Neuronal stem cell (in vitro differentiated cells): ENCODE measurements at regions not wholly inside any gene's neighbourhood (a gene's known extent, or its start where the extent isn't known, plus 50 kb on each side); places are given as distances from the start of the nearest gene placed in this dataset.

Source experiments
- DNase-seq: peaks from one replicate; pipeline ENCODE4 v3.0.0-alpha.2; 2013; ENCODE audit warnings: low spot score
- H2AFZ ChIP-seq: one replicate; pipeline ENCODE4 v1.6.1; 2013; ENCODE audit warnings: mild to moderate bottlenecking, low read length, inconsistent platforms
- H2AK5ac ChIP-seq: 2 replicates; pipeline ENCODE4 v1.6.1; 2013; ENCODE audit warnings: low read depth, mild to moderate bottlenecking, inconsistent platforms, low read length, moderate library complexity, mixed read lengths
- H2BK120ac ChIP-seq: 2 replicates; pipeline ENCODE4 v1.6.1; 2013; ENCODE audit warnings: low read depth, mild to moderate bottlenecking, inconsistent platforms, low read length, moderate library complexity, mixed read lengths
- H2BK12ac ChIP-seq: one replicate; pipeline ENCODE4 v1.6.1; 2013; ENCODE audit warnings: low read length, inconsistent platforms
- H2BK15ac ChIP-seq: 2 replicates; pipeline ENCODE4 v1.6.1; 2013; ENCODE audit warnings: mild to moderate bottlenecking, low read length, inconsistent platforms, mixed read lengths
- H2BK5ac ChIP-seq: one replicate; pipeline ENCODE4 v1.6.1; 2013; ENCODE audit warnings: inconsistent platforms, mild to moderate bottlenecking, low read length, moderate library complexity
- H3K14ac ChIP-seq: one replicate; pipeline ENCODE4 v1.6.1; 2013; ENCODE audit warnings: low read length, inconsistent platforms
- H3K18ac ChIP-seq: 2 replicates; pipeline ENCODE4 v1.6.1; 2013; ENCODE audit warnings: low read length, inconsistent platforms
- H3K23ac ChIP-seq: 2 replicates; pipeline ENCODE4 v1.6.1; 2013; ENCODE audit warnings: low read depth, mild to moderate bottlenecking, mixed read lengths, low read length, inconsistent platforms; ENCODE audit not compliant: poor library complexity
- H3K27ac ChIP-seq: replicated peaks from 3 replicates; pipeline ENCODE4 v1.5.1; 2013; ENCODE audit warnings: low read length, inconsistent platforms
- H3K27me3 ChIP-seq, 3 experiments: 2 replicates each; pipeline ENCODE4 v1.6.1; 2013; ENCODE audit warnings: low read length in 3 of 3, mild to moderate bottlenecking in 2 of 3, inconsistent platforms in 1 of 3, low read depth in 1 of 3, mixed read lengths in 1 of 3, moderate library complexity in 1 of 3; ENCODE audit not compliant: control insufficient read depth in 3 of 3, insufficient read depth in 3 of 3
- H3K36me3 ChIP-seq, 2 donors: replicated peaks in 1 of 2; 2 replicates each; pipeline ENCODE4 v1.6.1; 2013; ENCODE audit warnings: low read length in 2 of 2; ENCODE audit not compliant: control insufficient read depth in 2 of 2, insufficient read depth in 2 of 2
- H3K4ac ChIP-seq: 2 replicates; pipeline ENCODE4 v1.6.1; 2013; ENCODE audit warnings: inconsistent platforms, mild to moderate bottlenecking, low read length, moderate library complexity
- H3K4me1 ChIP-seq, 2 donors: 1 replicate in 1 of 2; 2 replicates in 1 of 2; pipeline ENCODE4 v1.6.1; 2013; ENCODE audit warnings: low read length in 2 of 2, low read depth in 1 of 2; ENCODE audit not compliant: control insufficient read depth in 2 of 2, insufficient read depth in 1 of 2
- H3K4me2 ChIP-seq: one replicate; pipeline ENCODE4 v1.6.1; 2013; ENCODE audit warnings: mild to moderate bottlenecking, low read length, inconsistent platforms; ENCODE audit not compliant: insufficient read depth, poor library complexity, severe bottlenecking
- H3K4me3 ChIP-seq, 2 donors: 2 replicates each; pipeline ENCODE4 v1.5.1; 2013; ENCODE audit warnings: low read length in 2 of 2, mild to moderate bottlenecking in 2 of 2, inconsistent platforms in 1 of 2, moderate library complexity in 1 of 2
- H3K79me1 ChIP-seq: one replicate; pipeline ENCODE4 v1.6.1; 2013; ENCODE audit warnings: low read depth, mild to moderate bottlenecking, inconsistent platforms, low read length, moderate library complexity
- H3K9ac ChIP-seq: one replicate; pipeline ENCODE4 v1.6.1; 2013; ENCODE audit warnings: mild to moderate bottlenecking, low read depth, low read length, inconsistent platforms; ENCODE audit not compliant: poor library complexity
- H3K9me3 ChIP-seq, 2 donors: replicated peaks in 1 of 2; 2 replicates each; pipeline versions ENCODE3 to v1.6.1; 2013; ENCODE audit warnings: low read length in 2 of 2, mild to moderate bottlenecking in 2 of 2, inconsistent platforms in 1 of 2, low read depth in 1 of 2, mixed read lengths in 1 of 2, moderate library complexity in 1 of 2; ENCODE audit not compliant: control insufficient read depth in 2 of 2, insufficient read depth in 1 of 2
- H4K8ac ChIP-seq: one replicate; pipeline ENCODE4 v1.6.1; 2013; ENCODE audit warnings: low read depth, mild to moderate bottlenecking, inconsistent platforms, low read length, moderate library complexity
- H4K91ac ChIP-seq: one replicate; pipeline ENCODE4 v1.6.1; 2013; ENCODE audit warnings: low read length, low read depth, mild to moderate bottlenecking, inconsistent platforms; ENCODE audit not compliant: poor library complexity
- WGBS, 2 donors: extraction: QIAGEN DNeasy Blood & Tissue Kit; methylation state at CpG; one replicate each; pipeline ENCODE4 v1.1.7; 2013; ENCODE audit warnings: missing lambda C conversion rate in 2 of 2, mixed read lengths in 1 of 2; ENCODE audit not compliant: insufficient read length in 2 of 2, insufficient replicate concordance in 1 of 2; ENCODE audit errors: extremely low coverage in 2 of 2; 5-methylcytosine and 5-hydroxymethylcytosine counted together

DNA sequence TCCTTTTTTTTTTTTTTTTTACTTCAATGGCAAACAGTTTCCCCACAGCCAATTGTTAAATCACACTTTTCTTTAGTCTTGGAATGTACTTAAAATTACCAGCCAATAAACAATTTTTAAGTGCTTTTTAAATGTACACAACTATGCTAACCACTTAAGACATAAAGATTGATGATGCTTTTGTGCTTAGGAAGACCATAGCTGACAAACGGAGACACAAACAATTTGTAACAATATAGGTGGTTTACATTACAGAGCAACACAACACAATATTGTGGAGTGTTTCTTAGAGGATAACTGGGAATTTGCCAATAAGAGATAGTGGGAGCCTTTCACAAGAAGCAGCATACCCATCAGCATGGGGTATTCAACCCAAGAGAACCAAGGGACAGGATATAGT, 798.5 kb upstream of the IGFBP3 start:
- Histone ChIP-seq H3K36me3 (no peaks in the 10 kb centered on the region), H3K4me1 (no peaks in the 10 kb centered on the region), H2AK5ac (no peak overlapping the region), H3K27me3 (no peaks in the 10 kb centered on the region), H2BK120ac (no peak overlapping the region), H3K27ac (no peak overlapping the region), H3K9me3 (no peaks in the 10 kb centered on the region), H3K79me1 (no peaks in the 10 kb centered on the region), H3K4me2 (no peak overlapping the region), H3K9ac (no peak overlapping the region), H3K18ac (no peak overlapping the region), H4K8ac (no peak overlapping the region), H3K23ac (no peak overlapping the region), H2BK5ac (no peak overlapping the region), H4K91ac (no peak overlapping the region), H3K4me3 (no peak overlapping the region), H2AFZ (no peak overlapping the region), H2BK12ac (no peak overlapping the region), H3K14ac (no peak overlapping the region), H3K4ac (no peak overlapping the region), H2BK15ac (no peak overlapping the region)
- WGBS, 2 donors: no CpG with 5 or more reads among the region's 1 CpG
- no peak for DNase-seq

DNA sequence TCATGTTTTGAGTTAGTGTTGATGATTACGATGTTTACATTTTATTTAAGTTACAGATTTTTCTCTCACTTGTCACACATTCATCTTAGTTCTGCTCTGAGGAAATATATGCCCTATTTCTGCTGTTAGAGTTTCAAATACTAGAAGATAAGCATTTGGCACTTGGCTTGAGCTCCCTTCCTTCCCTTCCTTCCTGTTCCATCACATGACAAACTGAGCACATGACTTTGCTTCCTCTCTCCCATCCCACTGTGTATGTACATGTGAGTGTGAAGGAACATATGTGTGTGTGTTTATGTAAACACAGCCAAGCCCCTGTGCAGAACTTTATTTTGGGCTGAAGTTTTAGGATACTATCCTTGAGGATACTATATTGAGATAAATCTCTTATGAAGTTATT, 795.9 kb upstream of the IGFBP3 start:
- WGBS, 2 donors: no CpG with 5 or more reads among the region's 1 CpG
- Histone ChIP-seq H3K79me1 (no peaks in the 10 kb centered on the region), H3K23ac (no peak overlapping the region), H3K9me3 (no peaks in the 10 kb centered on the region), H3K14ac (no peak overlapping the region), H3K18ac (no peak overlapping the region), H4K91ac (no peak overlapping the region), H3K4ac (no peak overlapping the region), H4K8ac (no peak overlapping the region), H2BK15ac (no peak overlapping the region), H3K27ac (no peak overlapping the region), H2BK12ac (no peak overlapping the region), H2BK5ac (no peak overlapping the region), H2AFZ (no peak overlapping the region), H3K4me2 (no peak overlapping the region), H3K27me3 (no peaks in the 10 kb centered on the region), H2BK120ac (no peak overlapping the region), H3K9ac (no peak overlapping the region), H3K4me3 (no peak overlapping the region), H2AK5ac (no peak overlapping the region), H3K4me1 (peaks cover 0 to 3% of the 10 kb centered on the region in 2 donors), H3K36me3 (no peaks in the 10 kb centered on the region)
- DNase-seq: no peak

DNA sequence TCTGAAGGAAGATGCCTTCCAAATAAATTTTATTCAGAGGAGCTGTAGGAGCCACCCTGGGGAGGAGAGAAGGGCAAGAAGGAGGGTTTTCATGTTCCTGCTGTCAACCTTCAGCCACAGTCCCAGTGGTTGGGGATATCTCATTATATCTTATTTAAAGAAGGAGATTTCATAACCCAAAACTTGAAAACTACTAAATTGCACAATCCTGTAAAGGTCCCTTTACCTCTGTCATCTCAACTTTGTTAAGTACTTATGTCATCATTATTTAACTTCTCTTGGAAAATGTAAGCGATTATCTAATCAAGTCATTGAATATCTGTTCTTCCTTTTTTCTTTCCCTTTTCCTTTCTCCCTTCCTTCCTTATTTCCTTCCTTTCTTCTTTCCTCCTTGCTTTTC, 794.5 kb upstream of the IGFBP3 start:
- Histone ChIP-seq H3K9ac (no peak overlapping the region), H3K23ac (no peak overlapping the region), H2AFZ (no peak overlapping the region), H3K14ac (no peak overlapping the region), H2BK5ac (no peak overlapping the region), H3K79me1 (no peaks in the 10 kb centered on the region), H3K4me3 (no peak overlapping the region), H2BK120ac (no peak overlapping the region), H2BK12ac (no peak overlapping the region), H3K4me2 (no peak overlapping the region), H3K9me3 (no peaks in the 10 kb centered on the region), H2BK15ac (no peak overlapping the region), H4K91ac (no peak overlapping the region), H3K27me3 (no peaks in the 10 kb centered on the region), H3K4me1 (peaks cover 0 to 3% of the 10 kb centered on the region in 2 donors), H4K8ac (no peak overlapping the region), H3K27ac (no peak overlapping the region), H2AK5ac (no peak overlapping the region), H3K4ac (no peak overlapping the region), H3K36me3 (no peaks in the 10 kb centered on the region), H3K18ac (no peak overlapping the region)
- no CpG with 5 or more reads among the region's 1 CpG for WGBS, 2 donors
- DNase-seq: no peak

DNA sequence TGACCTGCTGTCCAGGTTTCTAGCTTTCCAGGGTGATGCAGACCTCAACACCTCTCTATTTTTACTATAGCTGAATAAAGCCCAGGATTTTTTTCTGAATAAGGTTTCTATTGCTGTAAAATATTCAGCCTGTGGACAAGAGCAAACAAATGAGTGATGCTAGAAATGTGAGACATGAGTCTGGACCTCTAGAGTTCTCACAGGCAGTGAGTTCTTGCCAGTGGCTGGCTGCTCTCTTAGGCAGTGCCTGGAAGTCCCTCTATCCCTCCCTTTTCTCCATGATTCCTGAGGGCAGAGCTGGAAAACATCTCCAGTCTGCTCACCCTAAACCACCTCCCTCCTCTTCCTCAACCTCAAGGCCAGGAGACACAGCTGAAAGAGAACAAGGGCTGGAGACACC, 793.8 kb upstream of the IGFBP3 start:
- Histone ChIP-seq H3K27me3 (no peaks in the 10 kb centered on the region), H2BK12ac (no peak overlapping the region), H3K4me3 (no peak overlapping the region), H4K8ac (no peak overlapping the region), H3K36me3 (no peaks in the 10 kb centered on the region), H2BK15ac (no peak overlapping the region), H3K27ac (no peak overlapping the region), H2BK5ac (no peak overlapping the region), H3K18ac (no peak overlapping the region), H3K4me1 (peaks cover 0 to 3% of the 10 kb centered on the region in 2 donors), H3K23ac (no peak overlapping the region), H3K4ac (no peak overlapping the region), H3K79me1 (no peaks in the 10 kb centered on the region), H3K9ac (no peak overlapping the region), H2BK120ac (no peak overlapping the region), H3K14ac (no peak overlapping the region), H3K9me3 (no peaks in the 10 kb centered on the region), H2AK5ac (no peak overlapping the region), H3K4me2 (no peak overlapping the region), H4K91ac (no peak overlapping the region), H2AFZ (no peak overlapping the region)
- DNase-seq: no peak
